Smooth muscle cell (in vitro differentiated cells): ENCODE measurements at regions not wholly inside any gene's neighbourhood (a gene's known extent, or its start where the extent isn't known, plus 50 kb on each side); places are given as distances from the start of the nearest gene placed in this dataset.

Experiments used
- DNase-seq: peaks from one replicate; lab custom pipeline; 2025; ENCODE audit not compliant: unreplicated experiment; lab: John Stamatoyannopoulos, UW
- H2AFZ ChIP-seq: fragments of 200-600 bp; sonication (generic); 2 replicates; pipeline ENCODE4 v1.6.0; 2016; ENCODE audit warnings: antibody characterized with exemption, low read depth, mild to moderate bottlenecking
- H3F3A ChIP-seq: fragments of 200-600 bp; sonication (generic); 2 replicates; pipeline ENCODE4 v1.6.0; 2017; ENCODE audit warnings: antibody characterized with exemption, low read depth
- H3K27ac ChIP-seq: fragments of 200-600 bp; sonication (generic); 2 replicates; pipeline ENCODE4 v1.5.1; 2016; ENCODE audit warnings: low read depth, mild to moderate bottlenecking
- H3K27me3 ChIP-seq: fragments of 200-600 bp; sonication (generic); 2 replicates; pipeline ENCODE4 v1.6.1; 2016; ENCODE audit warnings: low read depth, mild to moderate bottlenecking
- H3K36me3 ChIP-seq: fragments of 200-600 bp; sonication (generic); 2 replicates; pipeline ENCODE4 v1.5.1; 2016; ENCODE audit warnings: low read depth
- H3K4me1 ChIP-seq: fragments of 200-600 bp; sonication (generic); 2 replicates; pipeline ENCODE4 v1.5.1; 2016; ENCODE audit warnings: low read depth
- H3K4me2 ChIP-seq: fragments of 200-600 bp; sonication (generic); 2 replicates; pipeline ENCODE4 v1.6.0; 2016; ENCODE audit warnings: mild to moderate bottlenecking
- H3K4me3 ChIP-seq: fragments of 200-600 bp; sonication (generic); 2 replicates; pipeline ENCODE4 v1.5.1; 2016; ENCODE audit warnings: mild to moderate bottlenecking
- H3K79me2 ChIP-seq: fragments of 200-600 bp; sonication (generic); 2 replicates; pipeline ENCODE4 v1.6.0; 2016; ENCODE audit warnings: low read depth, mild to moderate bottlenecking
- H3K9ac ChIP-seq: fragments of 200-600 bp; sonication (generic); 2 replicates; pipeline ENCODE4 v1.6.0; 2016; ENCODE audit warnings: low read depth
- H3K9me3 ChIP-seq: fragments of 200-600 bp; sonication (generic); replicated peaks from 2 replicates; pipeline ENCODE4 v1.5.1; 2016; ENCODE audit warnings: low read depth
- H4K20me1 ChIP-seq: fragments of 200-600 bp; sonication (generic); 2 replicates; pipeline ENCODE4 v1.6.0; 2016; ENCODE audit warnings: low read depth
- WGBS: methylation state at CpG from one replicate; pipeline ENCODE4 v1.1.7; 2016; ENCODE audit warnings: low lambda C conversion rate; 5-methylcytosine and 5-hydroxymethylcytosine counted together
- TF ChIP-seq, protein P1 (sequence below): fragments of 200-600 bp; sonication (generic); IDR thresholded peaks from 2 replicates; pipeline ENCODE4 v1.5.1; 2017; ENCODE audit warnings: borderline replicate concordance, mild to moderate bottlenecking, antibody characterized with exemption; ENCODE audit not compliant: insufficient read depth, poor library complexity, severe bottlenecking

DNA sequence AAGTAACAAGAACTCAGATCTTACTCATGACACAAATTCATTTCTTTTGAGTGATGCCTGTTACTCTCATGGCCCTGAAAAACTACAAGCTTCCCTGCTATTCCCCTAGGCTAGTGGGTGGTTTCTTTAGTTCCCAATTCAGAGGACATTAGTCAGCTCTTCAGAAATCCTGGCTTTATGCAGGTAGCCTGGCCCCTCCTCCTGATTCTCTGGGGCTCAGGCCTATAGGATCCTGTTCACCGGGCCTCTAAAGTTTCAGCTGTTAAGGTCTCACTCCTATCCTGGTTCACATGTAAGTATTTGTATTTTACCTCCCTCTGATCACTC lies 87.3 kb upstream of the IRX5 start:
- WGBS = 79% methylated on average over 1 of the region's 1 CpG
- Histone ChIP-seq H3K4me3 (no peak overlapping the region), H3K36me3 (no peaks in the 10 kb centered on the region)

DNA sequence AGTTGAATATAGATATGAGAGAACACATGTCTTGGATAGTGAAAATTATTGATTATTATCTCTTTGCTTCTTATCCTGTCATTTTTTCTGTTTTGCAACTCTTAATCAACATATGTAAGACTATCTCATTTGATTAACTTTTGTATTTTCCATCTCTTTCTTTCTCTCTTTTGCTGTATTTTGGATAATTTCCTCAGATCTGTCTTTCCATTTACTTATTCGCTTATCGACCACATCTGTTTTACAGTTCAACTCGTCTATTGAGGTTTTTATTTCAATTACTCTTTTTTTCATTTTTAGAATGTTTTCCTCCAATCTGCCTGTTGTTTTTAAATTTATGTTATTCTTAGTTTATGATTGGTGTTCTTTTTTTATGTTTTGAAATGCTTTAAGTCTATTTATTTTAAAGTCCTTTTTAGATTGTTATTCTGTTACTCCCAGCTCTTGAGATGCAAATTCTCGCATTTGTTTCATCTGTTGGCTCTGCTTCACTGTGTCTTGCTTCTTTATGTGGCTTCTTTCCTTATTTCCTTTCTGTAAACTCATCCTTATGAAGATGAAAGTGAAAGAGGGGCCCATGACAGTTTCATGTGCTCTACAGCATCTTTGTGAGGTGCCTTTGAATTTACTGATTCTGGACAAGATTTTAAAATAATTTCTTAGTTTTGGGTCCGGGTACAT lies 87.8 kb upstream of the IRX5 start:
- Histone ChIP-seq H2AFZ (no peak overlapping the region), H3K9ac (no peak overlapping the region), H3K36me3 (no peaks in the 10 kb centered on the region), H3K4me2 (no peak overlapping the region), H3F3A (no peaks in the 10 kb centered on the region), H3K79me2 (no peaks in the 10 kb centered on the region), H4K20me1 (no peaks in the 10 kb centered on the region), H3K4me3 (no peak overlapping the region), H3K27me3 (no peaks in the 10 kb centered on the region), H3K4me1 (no peaks in the 10 kb centered on the region), H3K27ac (no peak overlapping the region), H3K9me3 (no peaks in the 10 kb centered on the region)
- WGBS = 87% methylated on average over 5 of the region's 5 CpGs
- no peak for DNase-seq
- TF ChIP-seq, protein P1, sequence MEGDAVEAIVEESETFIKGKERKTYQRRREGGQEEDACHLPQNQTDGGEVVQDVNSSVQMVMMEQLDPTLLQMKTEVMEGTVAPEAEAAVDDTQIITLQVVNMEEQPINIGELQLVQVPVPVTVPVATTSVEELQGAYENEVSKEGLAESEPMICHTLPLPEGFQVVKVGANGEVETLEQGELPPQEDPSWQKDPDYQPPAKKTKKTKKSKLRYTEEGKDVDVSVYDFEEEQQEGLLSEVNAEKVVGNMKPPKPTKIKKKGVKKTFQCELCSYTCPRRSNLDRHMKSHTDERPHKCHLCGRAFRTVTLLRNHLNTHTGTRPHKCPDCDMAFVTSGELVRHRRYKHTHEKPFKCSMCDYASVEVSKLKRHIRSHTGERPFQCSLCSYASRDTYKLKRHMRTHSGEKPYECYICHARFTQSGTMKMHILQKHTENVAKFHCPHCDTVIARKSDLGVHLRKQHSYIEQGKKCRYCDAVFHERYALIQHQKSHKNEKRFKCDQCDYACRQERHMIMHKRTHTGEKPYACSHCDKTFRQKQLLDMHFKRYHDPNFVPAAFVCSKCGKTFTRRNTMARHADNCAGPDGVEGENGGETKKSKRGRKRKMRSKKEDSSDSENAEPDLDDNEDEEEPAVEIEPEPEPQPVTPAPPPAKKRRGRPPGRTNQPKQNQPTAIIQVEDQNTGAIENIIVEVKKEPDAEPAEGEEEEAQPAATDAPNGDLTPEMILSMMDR = no peak

More for the DNA sequence above, 87.3 kb upstream of the IRX5 start:
- no peak for DNase-seq
- Histone ChIP-seq H3K4me1 (no peaks in the 10 kb centered on the region), H3K9ac (no peak overlapping the region), H3K27ac (no peak overlapping the region), H3K9me3 (no peaks in the 10 kb centered on the region), H2AFZ (no peak overlapping the region), H3K27me3 (no peaks in the 10 kb centered on the region), H3F3A (no peaks in the 10 kb centered on the region), H3K4me2 (no peak overlapping the region), H4K20me1 (no peaks in the 10 kb centered on the region), H3K79me2 (no peaks in the 10 kb centered on the region)
- TF ChIP-seq, protein P1 = no peak

DNA sequence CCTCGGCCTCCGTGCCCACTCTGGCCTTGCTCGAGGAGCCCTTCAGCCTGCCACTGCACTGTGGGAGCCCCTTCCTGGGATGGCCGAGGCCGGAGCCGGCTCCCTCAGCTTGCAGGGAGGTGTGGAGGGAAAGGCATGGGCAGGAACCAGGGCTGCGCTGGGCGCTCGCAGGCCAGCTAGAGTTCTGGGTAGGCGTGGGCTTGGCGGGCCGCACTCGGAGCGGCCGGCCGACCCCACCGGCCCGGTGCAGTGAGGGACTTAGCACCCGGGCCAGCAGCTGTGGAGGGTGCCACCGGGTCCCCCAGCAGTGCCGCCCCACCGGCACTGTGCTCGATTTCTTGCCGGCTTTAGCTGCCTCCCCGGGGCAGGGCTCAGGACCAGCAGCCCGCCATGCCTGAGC lies 101.0 kb upstream of the IRX5 start:
- no peaks in the 10 kb centered on the region for H3F3A ChIP-seq
- no peak overlapping the region for H3K4me3 ChIP-seq
- no peaks in the 10 kb centered on the region for H3K4me1 ChIP-seq
- no peaks in the 10 kb centered on the region for H3K9me3 ChIP-seq
- no peak overlapping the region for H2AFZ ChIP-seq
- no peak for DNase-seq
- H3K9ac ChIP-seq = no peak overlapping the region
- no peaks in the 10 kb centered on the region for H3K27me3 ChIP-seq
- 99% methylated on average over 14 of the region's 26 CpGs for WGBS
- H3K4me2 ChIP-seq = no peak overlapping the region
- TF ChIP-seq, protein P1 = no peak
- no peaks in the 10 kb centered on the region for H3K79me2 ChIP-seq
- no peak overlapping the region for H3K27ac ChIP-seq
- H3K36me3 ChIP-seq = no peaks in the 10 kb centered on the region
- no peaks in the 10 kb centered on the region for H4K20me1 ChIP-seq

DNA sequence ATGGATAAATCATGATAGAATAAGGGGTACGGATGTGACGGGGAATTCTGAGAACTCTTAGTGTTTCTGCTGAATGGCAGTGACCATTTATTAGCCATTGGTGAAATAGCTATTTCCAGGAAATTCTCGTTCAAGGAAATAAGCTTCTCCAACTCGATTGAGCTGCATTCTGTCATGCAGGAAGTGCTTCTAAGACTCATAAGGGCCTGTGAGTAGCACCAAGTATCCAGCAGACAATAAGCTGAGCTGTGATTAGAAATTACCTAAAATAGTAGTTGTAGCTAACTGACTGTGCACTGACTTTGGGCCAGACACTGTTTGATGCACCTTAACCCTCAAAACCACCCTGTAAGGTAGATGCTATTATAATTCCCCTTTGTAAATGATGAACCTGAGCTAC lies 107.8 kb upstream of the IRX5 start:
- Histone ChIP-seq H3K4me1 (no peaks in the 10 kb centered on the region), H3K9me3 (no peaks in the 10 kb centered on the region), H3K36me3 (no peaks in the 10 kb centered on the region), H3K9ac (no peak overlapping the region), H3K27me3 (no peaks in the 10 kb centered on the region), H3F3A (no peaks in the 10 kb centered on the region), H3K4me3 (no peak overlapping the region), H2AFZ (no peak overlapping the region), H3K27ac (no peak overlapping the region), H4K20me1 (no peaks in the 10 kb centered on the region), H3K79me2 (no peaks in the 10 kb centered on the region), H3K4me2 (no peak overlapping the region)
- WGBS = 78% methylated on average over 4 of the region's 4 CpGs
- no peak for DNase-seq
- TF ChIP-seq, protein P1 = no peak
